Uterus (tissue), 2 donors: ENCODE measurements at regions not wholly inside any gene's neighbourhood (a gene's known extent, or its start where the extent isn't known, plus 50 kb on each side); places are given as distances from the start of the nearest gene placed in this dataset.

ENCODE experiments used
- POLR2A ChIP-seq, 2 donors: fragments of 450-650 bp; IDR thresholded peaks; one replicate each; pipeline ENCODE4 v1.6.1; 2016; ENCODE audit warnings: antibody characterized with exemption in 2 of 2, mild to moderate bottlenecking in 1 of 2, moderate library complexity in 1 of 2
- TF ChIP-seq, protein P1 (sequence below), 4 experiments: fragments of 200-600 bp in 2 of 4; fragments of 450-650 bp in 2 of 4; sonication (generic) in 2 of 4; IDR thresholded peaks; one replicate each; pipeline ENCODE4 v1.5.1; 2016 to 2019; ENCODE audit warnings: antibody characterized with exemption in 4 of 4, mild to moderate bottlenecking in 2 of 4, moderate library complexity in 1 of 4

- TF ChIP-seq, protein P1, sequence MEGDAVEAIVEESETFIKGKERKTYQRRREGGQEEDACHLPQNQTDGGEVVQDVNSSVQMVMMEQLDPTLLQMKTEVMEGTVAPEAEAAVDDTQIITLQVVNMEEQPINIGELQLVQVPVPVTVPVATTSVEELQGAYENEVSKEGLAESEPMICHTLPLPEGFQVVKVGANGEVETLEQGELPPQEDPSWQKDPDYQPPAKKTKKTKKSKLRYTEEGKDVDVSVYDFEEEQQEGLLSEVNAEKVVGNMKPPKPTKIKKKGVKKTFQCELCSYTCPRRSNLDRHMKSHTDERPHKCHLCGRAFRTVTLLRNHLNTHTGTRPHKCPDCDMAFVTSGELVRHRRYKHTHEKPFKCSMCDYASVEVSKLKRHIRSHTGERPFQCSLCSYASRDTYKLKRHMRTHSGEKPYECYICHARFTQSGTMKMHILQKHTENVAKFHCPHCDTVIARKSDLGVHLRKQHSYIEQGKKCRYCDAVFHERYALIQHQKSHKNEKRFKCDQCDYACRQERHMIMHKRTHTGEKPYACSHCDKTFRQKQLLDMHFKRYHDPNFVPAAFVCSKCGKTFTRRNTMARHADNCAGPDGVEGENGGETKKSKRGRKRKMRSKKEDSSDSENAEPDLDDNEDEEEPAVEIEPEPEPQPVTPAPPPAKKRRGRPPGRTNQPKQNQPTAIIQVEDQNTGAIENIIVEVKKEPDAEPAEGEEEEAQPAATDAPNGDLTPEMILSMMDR (IDR thresholded peaks at IDR 0.05) = peak; percentile 97 to 99 (median 98)
- no peak for TF ChIP-seq POLR2A (IDR thresholded peaks at IDR 0.05)
Measured at GRCh38 chr6:154675602-154676088, 57.6 kb upstream of the SCAF8 start.
